ENCODE measurements at regions not wholly inside any gene's neighbourhood (a gene's known extent, or its start where the extent isn't known, plus 50 kb on each side); places are given as distances from the start of the nearest gene placed in this dataset.

GRCh38 chr2:349390-349789 is 61.5 kb upstream of the ALKAL2 start:
- no peaks in the 10 kb centered on the region for H3K9me3 ChIP-seq
- intact Hi-C loops (cut with DNase I), result no loop called here
- no peak for TF ChIP-seq CTCF (IDR thresholded peaks at IDR 0.05)
- H3K4me1 ChIP-seq, result no peaks in the 10 kb centered on the region
- no peak overlapping the region for H3K4me3 ChIP-seq
- ATAC-seq, result no peak
- no peaks in the 10 kb centered on the region for H3K36me3 ChIP-seq
- H3K27me3 ChIP-seq (ENCODE audit: low read depth), result no peaks in the 10 kb centered on the region
- DNase-seq, result no peak
- H3K27ac ChIP-seq, result no peak overlapping the region

- Histone ChIP-seq H3K27ac (no peak overlapping the region), H3K4me3 (no peak overlapping the region), H3K36me3 (no peaks in the 10 kb centered on the region), H3K4me1 (no peaks in the 10 kb centered on the region), H3K27me3 (ENCODE audit: low read depth) (no peaks in the 10 kb centered on the region), H3K9me3 (no peaks in the 10 kb centered on the region)
- ATAC-seq, result no peak
- intact Hi-C loops (cut with DNase I), result no loop called here
- no peak for TF ChIP-seq CTCF (IDR thresholded peaks at IDR 0.05)
- DNase-seq, result no peak
Observed at GRCh38 chr2:348361-348916, 60.5 kb upstream of the ALKAL2 start.

GRCh38 chr2:344811-345210 is 56.9 kb upstream of the ALKAL2 start:
- TF ChIP-seq CTCF (IDR thresholded peaks at IDR 0.05), result no peak
- Histone ChIP-seq H3K4me1 (no peaks in the 10 kb centered on the region), H3K4me3 (no peak overlapping the region), H3K27me3 (ENCODE audit: low read depth) (no peaks in the 10 kb centered on the region), H3K27ac (no peak overlapping the region), H3K36me3 (no peaks in the 10 kb centered on the region), H3K9me3 (no peaks in the 10 kb centered on the region)
- intact Hi-C loops (cut with DNase I), result no loop called here
- DNase-seq (no peak), ATAC-seq (no peak)

- DNase-seq, result no peak
- Histone ChIP-seq H3K27me3 (ENCODE audit: low read depth) (no peaks in the 10 kb centered on the region), H3K27ac (no peak overlapping the region), H3K36me3 (no peaks in the 10 kb centered on the region), H3K4me3 (no peak overlapping the region), H3K4me1 (no peaks in the 10 kb centered on the region), H3K9me3 (peaks cover 5% of the 10 kb centered on the region)
- no peak for TF ChIP-seq CTCF (IDR thresholded peaks at IDR 0.05)
- intact Hi-C loops (cut with DNase I), result no loop called here
- ATAC-seq, result no peak
Observed at GRCh38 chr2:343355-343754, 55.5 kb upstream of the ALKAL2 start.

- no peak for TF ChIP-seq CTCF (IDR thresholded peaks at IDR 0.05)
- Histone ChIP-seq H3K4me3 (no peak overlapping the region), H3K27ac (no peak overlapping the region), H3K9me3 (peaks cover 18% of the 10 kb centered on the region), H3K36me3 (no peaks in the 10 kb centered on the region), H3K4me1 (no peaks in the 10 kb centered on the region), H3K27me3 (ENCODE audit: low read depth) (no peaks in the 10 kb centered on the region)
- intact Hi-C loops (cut with DNase I), result no loop called here
- DNase-seq (no peak), ATAC-seq (no peak)
Observed at GRCh38 chr2:341912-342311, 54.0 kb upstream of the ALKAL2 start.
